ENCODE measurements at regions not wholly inside any gene's neighbourhood (a gene's known extent, or its start where the extent isn't known, plus 50 kb on each side); places are given as distances from the start of the nearest gene placed in this dataset.

DNA sequence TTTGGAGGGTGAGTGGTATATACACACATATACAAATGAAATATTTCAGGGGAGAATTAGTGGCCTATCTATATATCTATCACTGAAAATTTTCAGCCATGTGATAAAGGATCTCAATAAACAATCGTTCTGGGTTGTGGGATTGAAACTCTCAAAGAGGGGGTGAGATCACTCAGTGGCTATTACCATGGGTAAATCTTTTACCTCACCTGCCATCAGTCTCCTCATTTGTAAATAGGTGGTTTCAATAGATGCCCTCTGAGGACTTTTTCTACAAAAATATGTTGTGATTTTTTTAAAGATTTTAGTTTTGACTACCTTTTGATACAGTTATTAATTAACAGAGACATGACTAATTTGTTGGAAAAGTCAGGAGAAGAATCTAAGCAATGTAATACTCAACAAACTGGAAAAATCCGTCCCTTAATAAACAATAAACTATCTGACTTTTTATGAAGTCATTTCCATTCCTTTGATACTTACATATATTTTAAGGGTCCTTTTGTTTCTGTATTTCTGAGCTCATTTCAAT, 192.8 kb downstream of the MAD2L1 start:
- no peaks in the 10 kb centered on the region for H3K79me1 ChIP-seq (ENCODE audit: low read length)
- no peak overlapping the region for H4K8ac ChIP-seq (ENCODE audit: low read depth, low read length)
- H3K4ac ChIP-seq (ENCODE audit: low read depth, low read length): no peak overlapping the region
- H4K5ac ChIP-seq (ENCODE audit: low read length): no peak overlapping the region
- H3K9ac ChIP-seq (ENCODE audit: low read length): no peak overlapping the region
- H3K23ac ChIP-seq (ENCODE audit: low read length): no peak overlapping the region
- no peaks in the 10 kb centered on the region for H3K4me1 ChIP-seq (ENCODE audit: control insufficient read depth, low read depth, low read length)
- H2AK5ac ChIP-seq (ENCODE audit: low read length): no peak overlapping the region
- no peaks in the 10 kb centered on the region for H3K36me3 ChIP-seq (ENCODE audit: control insufficient read depth, insufficient read depth, low read length)
- H3K27ac ChIP-seq (ENCODE audit: low read depth, low read length): no peak overlapping the region
- H2BK15ac ChIP-seq (replicated peaks; ENCODE audit: low read depth): no peak overlapping the region
- H3K4me2 ChIP-seq (ENCODE audit: low read length): no peak overlapping the region
- WGBS (ENCODE audit: extremely low coverage, insufficient coverage, low lambda C conversion rate): 100% methylated on average over 1 of the region's 2 CpGs
- no peak overlapping the region for H3K18ac ChIP-seq (ENCODE audit: low read length)
- H2BK5ac ChIP-seq (ENCODE audit: low read length): no peak overlapping the region
- no peak for DNase-seq
- no peak overlapping the region for H3K4me3 ChIP-seq (ENCODE audit: low read length)
- no peaks in the 10 kb centered on the region for H3K79me2 ChIP-seq (ENCODE audit: control insufficient read depth, insufficient read depth, low read length)
- no peaks in the 10 kb centered on the region for H3K27me3 ChIP-seq (ENCODE audit: insufficient read depth, low read length, poor library complexity)
- no peak overlapping the region for H3K56ac ChIP-seq (ENCODE audit: low read length)
- H2BK120ac ChIP-seq (ENCODE audit: low read depth, low read length): no peak overlapping the region

- no peak overlapping the region for H4K5ac ChIP-seq (ENCODE audit: low read length)
- H3K27me3 ChIP-seq (ENCODE audit: insufficient read depth, low read length, poor library complexity): no peaks in the 10 kb centered on the region
- no peaks in the 10 kb centered on the region for H3K4me1 ChIP-seq (ENCODE audit: control insufficient read depth, low read depth, low read length)
- no peak overlapping the region for H3K56ac ChIP-seq (ENCODE audit: low read length)
- no peak overlapping the region for H3K4ac ChIP-seq (ENCODE audit: low read depth, low read length)
- DNase-seq: peak; percentile 25
- H2BK15ac ChIP-seq (replicated peaks; ENCODE audit: low read depth): no peak overlapping the region
- no peak overlapping the region for H3K18ac ChIP-seq (ENCODE audit: low read length)
- no peaks in the 10 kb centered on the region for H3K79me2 ChIP-seq (ENCODE audit: control insufficient read depth, insufficient read depth, low read length)
- H3K9ac ChIP-seq (ENCODE audit: low read length): no peak overlapping the region
- H3K27ac ChIP-seq (ENCODE audit: low read depth, low read length): no peak overlapping the region
- no peaks in the 10 kb centered on the region for H3K79me1 ChIP-seq (ENCODE audit: low read length)
- no peak overlapping the region for H2BK5ac ChIP-seq (ENCODE audit: low read length)
- no peak overlapping the region for H3K4me3 ChIP-seq (ENCODE audit: low read length)
- no peak overlapping the region for H2BK120ac ChIP-seq (ENCODE audit: low read depth, low read length)
- H2AK5ac ChIP-seq (ENCODE audit: low read length): no peak overlapping the region
- H3K4me2 ChIP-seq (ENCODE audit: low read length): no peak overlapping the region
- no peak overlapping the region for H4K8ac ChIP-seq (ENCODE audit: low read depth, low read length)
- H3K36me3 ChIP-seq (ENCODE audit: control insufficient read depth, insufficient read depth, low read length): no peaks in the 10 kb centered on the region
- no peak overlapping the region for H3K23ac ChIP-seq (ENCODE audit: low read length)
Observed at GRCh38 chr4:119873132-119873531, 193.5 kb downstream of the MAD2L1 start.

DNA sequence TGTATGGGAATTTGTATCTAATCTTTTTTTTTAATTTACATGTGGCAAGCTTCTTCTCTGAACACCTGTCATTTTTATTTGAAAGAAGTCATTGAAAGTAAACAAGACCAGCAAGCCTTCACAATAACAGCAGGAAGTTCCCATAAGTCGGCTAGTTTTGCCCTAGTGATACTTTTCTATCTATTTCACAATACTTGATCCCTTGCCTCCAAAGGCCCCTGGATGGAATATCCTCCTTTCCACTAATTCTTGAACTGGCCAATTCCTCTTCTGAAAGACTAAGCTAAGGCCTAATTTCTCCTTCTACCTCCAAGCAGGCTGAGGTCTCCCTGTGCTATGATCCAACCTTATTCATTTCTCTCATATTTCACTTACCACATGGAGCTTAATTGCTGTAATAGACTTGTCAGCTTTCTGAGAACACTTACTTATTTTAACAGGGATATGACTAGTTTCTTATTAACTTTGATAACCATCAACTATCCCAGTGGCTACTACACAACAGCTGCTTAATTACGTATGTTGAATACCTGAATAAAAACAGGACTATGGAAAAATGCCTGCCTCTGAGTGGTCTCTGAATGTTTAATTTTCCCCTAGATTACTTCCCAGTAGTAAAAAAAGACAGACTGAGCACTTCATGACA, 194.2 kb downstream of the MAD2L1 start:
- no peak overlapping the region for H3K18ac ChIP-seq (ENCODE audit: low read length)
- no peak overlapping the region for H3K27ac ChIP-seq (ENCODE audit: low read depth, low read length)
- H3K23ac ChIP-seq (ENCODE audit: low read length): no peak overlapping the region
- no peak overlapping the region for H3K4ac ChIP-seq (ENCODE audit: low read depth, low read length)
- H2BK120ac ChIP-seq (ENCODE audit: low read depth, low read length): no peak overlapping the region
- no peaks in the 10 kb centered on the region for H3K27me3 ChIP-seq (ENCODE audit: insufficient read depth, low read length, poor library complexity)
- no peak overlapping the region for H3K4me3 ChIP-seq (ENCODE audit: low read length)
- no peak for DNase-seq
- no CpG with 5 or more reads among the region's 2 CpGs for WGBS (ENCODE audit: extremely low coverage, insufficient coverage, low lambda C conversion rate)
- H3K79me2 ChIP-seq (ENCODE audit: control insufficient read depth, insufficient read depth, low read length): no peaks in the 10 kb centered on the region
- H3K56ac ChIP-seq (ENCODE audit: low read length): no peak overlapping the region
- H2AK5ac ChIP-seq (ENCODE audit: low read length): no peak overlapping the region
- no peaks in the 10 kb centered on the region for H3K79me1 ChIP-seq (ENCODE audit: low read length)
- no peak overlapping the region for H2BK5ac ChIP-seq (ENCODE audit: low read length)
- H2BK15ac ChIP-seq (replicated peaks; ENCODE audit: low read depth): no peak overlapping the region
- no peak overlapping the region for H4K8ac ChIP-seq (ENCODE audit: low read depth, low read length)
- no peak overlapping the region for H4K5ac ChIP-seq (ENCODE audit: low read length)
- no peak overlapping the region for H3K9ac ChIP-seq (ENCODE audit: low read length)
- H3K4me1 ChIP-seq (ENCODE audit: control insufficient read depth, low read depth, low read length): no peaks in the 10 kb centered on the region
- no peaks in the 10 kb centered on the region for H3K36me3 ChIP-seq (ENCODE audit: control insufficient read depth, insufficient read depth, low read length)
- no peak overlapping the region for H3K4me2 ChIP-seq (ENCODE audit: low read length)

- H4K5ac ChIP-seq (ENCODE audit: low read length): no peak overlapping the region
- H3K27ac ChIP-seq (ENCODE audit: low read depth, low read length): no peak overlapping the region
- no peak overlapping the region for H3K4me3 ChIP-seq (ENCODE audit: low read length)
- WGBS (ENCODE audit: extremely low coverage, insufficient coverage, low lambda C conversion rate): 100% methylated on average over 1 of the region's 1 CpG
- H2BK5ac ChIP-seq (ENCODE audit: low read length): no peak overlapping the region
- no peaks in the 10 kb centered on the region for H3K27me3 ChIP-seq (ENCODE audit: insufficient read depth, low read length, poor library complexity)
- no peaks in the 10 kb centered on the region for H3K36me3 ChIP-seq (ENCODE audit: control insufficient read depth, insufficient read depth, low read length)
- DNase-seq: no peak
- no peak overlapping the region for H3K18ac ChIP-seq (ENCODE audit: low read length)
- no peak overlapping the region for H2BK120ac ChIP-seq (ENCODE audit: low read depth, low read length)
- H3K79me2 ChIP-seq (ENCODE audit: control insufficient read depth, insufficient read depth, low read length): no peaks in the 10 kb centered on the region
- no peak overlapping the region for H2BK15ac ChIP-seq (replicated peaks; ENCODE audit: low read depth)
- no peak overlapping the region for H3K56ac ChIP-seq (ENCODE audit: low read length)
- no peaks in the 10 kb centered on the region for H3K79me1 ChIP-seq (ENCODE audit: low read length)
- no peak overlapping the region for H3K4ac ChIP-seq (ENCODE audit: low read depth, low read length)
- no peak overlapping the region for H3K4me2 ChIP-seq (ENCODE audit: low read length)
- no peak overlapping the region for H4K8ac ChIP-seq (ENCODE audit: low read depth, low read length)
- H3K23ac ChIP-seq (ENCODE audit: low read length): no peak overlapping the region
- H3K9ac ChIP-seq (ENCODE audit: low read length): no peak overlapping the region
- H3K4me1 ChIP-seq (ENCODE audit: control insufficient read depth, low read depth, low read length): no peaks in the 10 kb centered on the region
- H2AK5ac ChIP-seq (ENCODE audit: low read length): no peak overlapping the region
Observed at GRCh38 chr4:119870856-119871255, 195.8 kb downstream of the MAD2L1 start.

DNA sequence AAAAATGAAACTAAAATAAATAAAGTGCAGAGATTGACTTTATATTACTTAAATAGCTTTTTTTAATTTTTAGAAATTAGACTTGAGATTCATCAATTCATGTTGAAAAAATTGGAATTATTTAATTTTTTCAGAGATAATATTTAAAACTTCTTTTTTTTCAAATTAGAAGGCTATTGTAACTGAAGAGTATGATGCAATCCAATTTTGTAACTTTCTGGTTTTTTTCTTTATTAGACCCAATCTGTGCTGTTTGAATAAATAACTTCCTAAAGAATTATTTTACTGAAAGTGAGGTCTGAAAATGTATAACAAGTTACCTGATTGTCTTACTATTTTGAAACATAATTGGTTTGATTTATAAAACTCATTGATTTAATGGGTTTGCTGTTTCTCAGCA, 200.9 kb downstream of the MAD2L1 start:
- Histone ChIP-seq H3K27me3 (ENCODE audit: insufficient read depth, low read length, poor library complexity) (no peaks in the 10 kb centered on the region), H3K4ac (ENCODE audit: low read depth, low read length) (no peak overlapping the region), H3K79me2 (ENCODE audit: control insufficient read depth, insufficient read depth, low read length) (no peaks in the 10 kb centered on the region), H3K4me2 (ENCODE audit: low read length) (no peak overlapping the region), H3K18ac (ENCODE audit: low read length) (no peak overlapping the region), H3K36me3 (ENCODE audit: control insufficient read depth, insufficient read depth, low read length) (no peaks in the 10 kb centered on the region), H3K56ac (ENCODE audit: low read length) (no peak overlapping the region), H2BK5ac (ENCODE audit: low read length) (no peak overlapping the region), H4K5ac (ENCODE audit: low read length) (no peak overlapping the region), H2AK5ac (ENCODE audit: low read length) (no peak overlapping the region), H3K23ac (ENCODE audit: low read length) (no peak overlapping the region), H3K27ac (ENCODE audit: low read depth, low read length) (no peak overlapping the region), H3K79me1 (ENCODE audit: low read length) (no peaks in the 10 kb centered on the region), H3K4me3 (ENCODE audit: low read length) (no peak overlapping the region), H2BK120ac (ENCODE audit: low read depth, low read length) (no peak overlapping the region), H2BK15ac (replicated peaks; ENCODE audit: low read depth) (no peak overlapping the region), H3K4me1 (ENCODE audit: control insufficient read depth, low read depth, low read length) (no peaks in the 10 kb centered on the region), H3K9ac (ENCODE audit: low read length) (no peak overlapping the region), H4K8ac (ENCODE audit: low read depth, low read length) (no peak overlapping the region)
- no peak for DNase-seq

GRCh38 chr4:119865389-119865788, 201.3 kb downstream of the MAD2L1 start:
- no peaks in the 10 kb centered on the region for H3K36me3 ChIP-seq (ENCODE audit: control insufficient read depth, insufficient read depth, low read length)
- no peak overlapping the region for H3K56ac ChIP-seq (ENCODE audit: low read length)
- DNase-seq: no peak
- H3K4me3 ChIP-seq (ENCODE audit: low read length): no peak overlapping the region
- H2BK5ac ChIP-seq (ENCODE audit: low read length): no peak overlapping the region
- H3K79me2 ChIP-seq (ENCODE audit: control insufficient read depth, insufficient read depth, low read length): no peaks in the 10 kb centered on the region
- H4K8ac ChIP-seq (ENCODE audit: low read depth, low read length): no peak overlapping the region
- no peak overlapping the region for H3K27ac ChIP-seq (ENCODE audit: low read depth, low read length)
- no peak overlapping the region for H3K9ac ChIP-seq (ENCODE audit: low read length)
- H4K5ac ChIP-seq (ENCODE audit: low read length): no peak overlapping the region
- no peak overlapping the region for H3K23ac ChIP-seq (ENCODE audit: low read length)
- no peaks in the 10 kb centered on the region for H3K4me1 ChIP-seq (ENCODE audit: control insufficient read depth, low read depth, low read length)
- no peaks in the 10 kb centered on the region for H3K79me1 ChIP-seq (ENCODE audit: low read length)
- H3K4ac ChIP-seq (ENCODE audit: low read depth, low read length): no peak overlapping the region
- no peaks in the 10 kb centered on the region for H3K27me3 ChIP-seq (ENCODE audit: insufficient read depth, low read length, poor library complexity)
- H2BK15ac ChIP-seq (replicated peaks; ENCODE audit: low read depth): no peak overlapping the region
- H2BK120ac ChIP-seq (ENCODE audit: low read depth, low read length): no peak overlapping the region
- no peak overlapping the region for H3K18ac ChIP-seq (ENCODE audit: low read length)
- H3K4me2 ChIP-seq (ENCODE audit: low read length): no peak overlapping the region
- H2AK5ac ChIP-seq (ENCODE audit: low read length): no peak overlapping the region
